K562 (cell line): ENCODE measurements at regions not wholly inside any gene's neighbourhood (a gene's known extent, or its start where the extent isn't known, plus 50 kb on each side); places are given as distances from the start of the nearest gene placed in this dataset.

Experiments
- ATAC-seq: fragments of 200-7000 bp; cut with Tn5 transposase; 3 replicates; pipeline ENCODE4 v1.9.1; 2020; ENCODE audit warnings: moderate library complexity
- BruUV-seq: library from RNA; stranded (reverse); fragments of 400-500 nt; replicated peaks from 2 replicates; lab custom pipeline; 2021; lab: Mats Ljungman, UMichigan
- CTCF ChIA-PET: fragments of 300-600 bp; formaldehyde crosslinking; extraction: SDS; loops from one replicate; lab custom pipeline; 2021; ENCODE audit warnings: low intra/inter-chr PET ratio; lab: Yijun Ruan, JAX
- POLR2A ChIA-PET: fragments of 300-600, 350-650 bp; sonication (Branson Sonifier 250); formaldehyde crosslinking; extraction: SDS; loops from one replicate; lab custom pipeline; 2021; ENCODE audit warnings: antibody characterized with exemption, inconsistent platforms; lab: Yijun Ruan, JAX
- DNase-seq, 4 experiments: peaks; one replicate each; pipeline versions ENCODE4 v3.0.0 to v3.0.0-alpha.2; 2011 to 2018; ENCODE audit warnings: low spot score in 3 of 4, mixed read lengths in 3 of 4; ENCODE audit errors: extremely low read depth in 1 of 4
- FAIRE-seq: peaks from 2 replicates; lab custom pipeline; 2011; peaks lifted over from hg19 to GRCh38; lab: Jason Lieb, UNC
- H2AFZ ChIP-seq: 2 replicates; pipeline ENCODE4 v1.6.0; 2011; ENCODE audit warnings: low read depth, low read length, control low read depth, inconsistent platforms
- H3K27ac ChIP-seq: fragments of 200-600 bp; 3 replicates; pipeline ENCODE4 v1.8.0; 2011; ENCODE audit warnings: low read depth, mild to moderate bottlenecking, control low read depth, inconsistent platforms, low read length, moderate library complexity, mixed read lengths; ENCODE audit errors: extremely low read depth
- H3K27me3 ChIP-seq, 2 experiments: fragments of 300-600 bp in 1 of 2; 2 replicates in 1 of 2; 3 replicates in 1 of 2; pipeline versions ENCODE4 v1.6.0 to v1.8.0; 2011; ENCODE audit warnings: inconsistent platforms in 2 of 2, low read length in 2 of 2, mild to moderate bottlenecking in 1 of 2, mixed read lengths in 1 of 2, moderate library complexity in 1 of 2; ENCODE audit not compliant: control insufficient read depth in 2 of 2, insufficient read depth in 2 of 2
- H3K36me3 ChIP-seq: fragments of 300-600 bp; 3 replicates; pipeline ENCODE4 v1.8.0; 2011; ENCODE audit warnings: mild to moderate bottlenecking, low read length, inconsistent platforms; ENCODE audit not compliant: control insufficient read depth, insufficient read depth
- H3K4me1 ChIP-seq, 2 experiments: fragments of 200-600 bp in 1 of 2; replicated peaks in 1 of 2; 2 replicates in 1 of 2; 3 replicates in 1 of 2; pipeline versions ENCODE4 v1.5.1 to v1.8.0; 2011; ENCODE audit warnings: inconsistent platforms in 2 of 2, low read length in 2 of 2, mild to moderate bottlenecking in 1 of 2, mixed read lengths in 1 of 2, moderate library complexity in 1 of 2; ENCODE audit not compliant: control insufficient read depth in 2 of 2, insufficient read depth in 2 of 2
- H3K4me2 ChIP-seq: 2 replicates; pipeline ENCODE4 v1.6.1; 2011; ENCODE audit warnings: low read length, control low read depth, inconsistent platforms, mixed read lengths; ENCODE audit not compliant: insufficient read depth
- H3K4me3 ChIP-seq: fragments of 200-600 bp; sonication (generic), shearing (Covaris generic); 2 replicates; pipeline ENCODE4 v1.5.1; 2016; ENCODE audit warnings: control low read depth, inconsistent platforms
- H3K79me2 ChIP-seq: fragments of 200-600 bp; 3 replicates; pipeline ENCODE4 v1.8.0; 2011; ENCODE audit warnings: low read length, inconsistent platforms; ENCODE audit not compliant: control insufficient read depth, insufficient read depth
- H3K9ac ChIP-seq, 2 experiments: 2 replicates each; pipeline versions ENCODE4 v1.6.0 to v1.6.1; 2011; ENCODE audit warnings: low read depth in 2 of 2, low read length in 2 of 2, control low read depth in 1 of 2, inconsistent platforms in 1 of 2, mild to moderate bottlenecking in 1 of 2, mixed read lengths in 1 of 2; ENCODE audit not compliant: insufficient read depth in 1 of 2
- H3K9me1 ChIP-seq: one replicate; pipeline ENCODE4 v1.6.0; 2011; ENCODE audit warnings: inconsistent platforms, mild to moderate bottlenecking, low read length, moderate library complexity; ENCODE audit not compliant: control insufficient read depth, insufficient read depth
- H3K9me3 ChIP-seq: replicated peaks from 2 replicates; pipeline ENCODE4 v1.5.1; 2011; ENCODE audit warnings: low read depth, low read length, inconsistent platforms; ENCODE audit not compliant: control insufficient read depth, insufficient read depth
- H4K20me1 ChIP-seq: replicated peaks from 2 replicates; pipeline ENCODE4 v1.6.1; 2011; ENCODE audit warnings: low read length, inconsistent platforms, mixed read lengths; ENCODE audit not compliant: control insufficient read depth, insufficient read depth
- CTBP1 ChIP-seq: fragments of 450-650 bp; IDR thresholded peaks from 2 replicates; pipeline ENCODE4 v1.6.1; 2016; ENCODE audit warnings: borderline replicate concordance
- ESRRB ChIP-seq: fragments of 250-450 bp; sonication (Bioruptor Pico); IDR thresholded peaks from 2 replicates; pipeline ENCODE4 v1.5.0; 2020; ENCODE audit warnings: mild to moderate bottlenecking, moderate library complexity, borderline replicate concordance
- FOXA3 ChIP-seq, 2 experiments: fragments of 450-650 bp in 1 of 2; sonication (generic) in 1 of 2; formaldehyde crosslinking; IDR thresholded peaks in 1 of 2; conservative IDR thresholded peaks in 1 of 2; 2 replicates each; pipeline versions ENCODE4 v1.4.0 to v1.8.0; 2020 to 2022; ENCODE audit warnings: mild to moderate bottlenecking in 2 of 2, missing genetic modification reagents in 1 of 2
- KLF10 ChIP-seq: fragments of 250-450 bp; sonication (Bioruptor Pico); IDR thresholded peaks from 2 replicates; pipeline ENCODE4 v1.6.1; 2021; ENCODE audit warnings: matching md5 sums
- LEF1 ChIP-seq: fragments of 450-650 bp; IDR thresholded peaks from 2 replicates; pipeline ENCODE4 v1.6.1; 2016; ENCODE audit warnings: mild to moderate bottlenecking
- NBN ChIP-seq: fragments of 450-650 bp; IDR thresholded peaks from 2 replicates; pipeline ENCODE4 v1.6.1; 2016; ENCODE audit warnings: low read depth, mild to moderate bottlenecking
- NR2C1 ChIP-seq, 2 experiments: fragments of 450-650 bp; IDR thresholded peaks; 2 replicates each; pipeline ENCODE4 v1.6.1; 2017; ENCODE audit warnings: mild to moderate bottlenecking in 2 of 2, antibody characterized with exemption in 1 of 2, inconsistent platforms in 1 of 2, missing compliant biosample characterization in 1 of 2, missing genetic modification characterization in 1 of 2
- TAF9B ChIP-seq: fragments of 450-650 bp; IDR thresholded peaks from 2 replicates; pipeline ENCODE4 v1.6.1; 2018; ENCODE audit warnings: mild to moderate bottlenecking; ENCODE audit not compliant: partially characterized antibody
- TCF7 ChIP-seq: sonication (generic); IDR thresholded peaks from 2 replicates; pipeline ENCODE4 v1.6.1; 2016; ENCODE audit warnings: antibody characterized with exemption, borderline replicate concordance
- YY1 ChIP-seq, 3 experiments: IDR thresholded peaks; 2 replicates each; pipeline ENCODE4 v1.6.1; 2011; ENCODE audit warnings: low read length in 2 of 3, mild to moderate bottlenecking in 2 of 3, moderate library complexity in 2 of 3, borderline replicate concordance in 1 of 3, control low read depth in 1 of 3, low read depth in 1 of 3; ENCODE audit not compliant: insufficient read depth in 3 of 3, insufficient replicate concordance in 2 of 3, control insufficient read depth in 1 of 3, insufficient read length in 1 of 3; ENCODE audit errors: extremely low read depth in 1 of 3
- WGBS: fragments of 100-300 bp; shearing (Covaris generic); methylation state at CpG from one replicate; pipeline ENCODE4 v1.1.6; 2016; ENCODE audit warnings: low coverage, mixed read lengths; ENCODE audit not compliant: insufficient coverage; ENCODE audit errors: missing lambda C conversion rate; 5-methylcytosine and 5-hydroxymethylcytosine counted together
- in situ Hi-C: fragments of 300-500 bp; cut with MboI; formaldehyde crosslinking; loops from 4 replicates; pipeline ENCODE4 v1.15.0; 2018; ENCODE audit warnings: inconsistent platforms, mixed read lengths
- intact Hi-C: fragments of 100-400 bp; cut with micrococcal nuclease; formaldehyde crosslinking; loops from 2 replicates; pipeline ENCODE4 v1.14.2; 2022
- TF ChIP-seq, protein P1 (sequence below): fragments of 450-650 bp; formaldehyde crosslinking; conservative IDR thresholded peaks from 2 replicates; pipeline ENCODE4 v1.4.0; 2022; ENCODE audit warnings: mild to moderate bottlenecking, missing genetic modification characterization

DNA sequence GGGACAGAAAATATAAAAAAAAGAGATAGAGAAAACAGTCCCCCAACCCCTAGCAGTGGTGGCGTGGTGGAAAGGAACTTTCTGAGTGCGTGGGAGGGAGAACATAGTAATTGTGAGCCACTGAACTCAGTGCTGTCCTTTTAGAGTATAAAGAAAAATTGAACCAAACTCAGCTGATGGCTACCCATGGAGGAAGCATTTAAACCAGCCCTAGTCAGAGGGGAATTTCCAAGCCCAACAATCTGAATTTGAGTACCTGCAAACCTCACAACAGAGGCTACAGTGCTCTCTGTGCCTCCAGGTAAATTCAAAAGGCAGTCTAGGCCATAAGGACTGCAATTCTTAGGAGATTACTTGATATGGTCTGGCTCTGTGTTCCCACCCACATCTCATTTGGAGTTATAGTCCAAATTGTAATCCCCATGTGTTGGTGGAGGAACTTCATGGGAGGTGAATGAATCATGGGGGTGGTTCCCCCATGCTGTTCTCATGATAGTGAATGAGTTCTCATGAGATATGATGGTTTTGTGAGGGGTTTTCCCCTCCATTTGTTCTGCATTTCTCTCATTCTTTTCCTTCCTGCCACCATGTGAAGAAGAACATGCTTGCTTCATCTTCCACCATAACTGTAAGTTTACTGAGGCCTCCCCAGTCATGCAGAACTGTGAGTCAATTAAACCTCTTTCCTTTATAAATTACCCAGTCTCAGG lies 687.8 kb downstream of the FAM181B start (continued):
- TF ChIP-seq NR2C1 (IDR thresholded peaks at IDR 0.05) = no peak
- TF ChIP-seq NR2C1 (tag; IDR thresholded peaks at IDR 0.05) = no peak
- TF ChIP-seq KLF10 (CRISPR knock-in tag) = no peak
- no peak for TF ChIP-seq TAF9B

DNA sequence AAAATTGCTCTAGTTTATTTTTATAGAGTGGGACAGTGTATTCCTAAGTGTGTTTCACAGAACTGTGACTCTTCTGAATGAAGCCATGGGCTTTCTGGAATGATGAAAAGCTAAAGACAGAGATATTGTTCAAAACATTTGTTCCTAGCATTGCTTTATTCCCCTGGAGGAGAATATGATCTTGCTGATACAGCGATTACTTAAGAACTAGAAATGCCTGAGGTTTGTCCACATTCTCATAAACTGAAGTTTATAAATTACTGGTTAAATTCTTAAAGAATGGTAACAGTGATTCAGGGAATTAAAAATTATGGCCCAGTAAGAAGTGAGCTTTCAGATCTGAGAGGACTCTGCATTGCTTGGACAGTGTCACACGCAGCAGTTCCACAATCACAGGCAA lies 690.3 kb downstream of the FAM181B start:
- 0% methylated on average over 2 of the region's 2 CpGs for WGBS
- 0 out of 2 replicates have a peak, but pooled peaks cover 2% of the 10 kb centered on the region for H3K9me3 ChIP-seq
- no peak overlapping the region for H3K27ac ChIP-seq
- H2AFZ ChIP-seq = no peak overlapping the region
- intact Hi-C loops (no loop called here), in situ Hi-C loops (no loop called here)
- H3K79me2 ChIP-seq = no peaks in the 10 kb centered on the region
- DNase-seq = no peak
- no peaks in the 10 kb centered on the region for H4K20me1 ChIP-seq
- H3K36me3 ChIP-seq = no peaks in the 10 kb centered on the region
- POLR2A ChIA-PET = no interaction called here
- H3K27me3 ChIP-seq = no peaks in the 10 kb centered on the region
- TF ChIP-seq TCF7 (no peak), ESRRB (CRISPR knock-in tag) (no peak), YY1 (IDR thresholded peaks at IDR 0.05; ENCODE audit: borderline replicate concordance in 1 of 3, control insufficient read depth in 1 of 3, extremely low read depth in 1 of 3, insufficient read depth in 3 of 3, insufficient read length in 1 of 3, insufficient replicate concordance in 2 of 3, low read depth in 1 of 3, low read length in 2 of 3) (no peak), FOXA3 (CRISPR knock-in tag; conservative IDR thresholded peaks at IDR 0.05 in 1 of 2, IDR thresholded peaks at IDR 0.05 in 1 of 2) (no peak), NBN (no peak), LEF1 (no peak), CTBP1 (no peak)
- TF ChIP-seq, protein P1, sequence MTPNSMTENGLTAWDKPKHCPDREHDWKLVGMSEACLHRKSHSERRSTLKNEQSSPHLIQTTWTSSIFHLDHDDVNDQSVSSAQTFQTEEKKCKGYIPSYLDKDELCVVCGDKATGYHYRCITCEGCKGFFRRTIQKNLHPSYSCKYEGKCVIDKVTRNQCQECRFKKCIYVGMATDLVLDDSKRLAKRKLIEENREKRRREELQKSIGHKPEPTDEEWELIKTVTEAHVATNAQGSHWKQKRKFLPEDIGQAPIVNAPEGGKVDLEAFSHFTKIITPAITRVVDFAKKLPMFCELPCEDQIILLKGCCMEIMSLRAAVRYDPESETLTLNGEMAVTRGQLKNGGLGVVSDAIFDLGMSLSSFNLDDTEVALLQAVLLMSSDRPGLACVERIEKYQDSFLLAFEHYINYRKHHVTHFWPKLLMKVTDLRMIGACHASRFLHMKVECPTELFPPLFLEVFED = no peak
- H3K9me1 ChIP-seq = no peaks in the 10 kb centered on the region
- H3K4me1 ChIP-seq = no peaks in the 10 kb centered on the region
- H3K4me2 ChIP-seq = no peak overlapping the region
- H3K9ac ChIP-seq = no peak overlapping the region
- no peak for ATAC-seq
- no peak overlapping the region for H3K4me3 ChIP-seq
- CTCF ChIA-PET = no interaction called here
- FAIRE-seq = no peak
- BruUV-seq = no TSS peak
